K562 (cell line): ENCODE measurements at regions not wholly inside any gene's neighbourhood (a gene's known extent, or its start where the extent isn't known, plus 50 kb on each side); places are given as distances from the start of the nearest gene placed in this dataset.
"Not testable (repeated sequence)": the region's sequence is repeated elsewhere in the genome, so short reads cannot be mapped to it uniquely, and the experiment has no call there.

ENCODE experiments used
- CEBPB ChIP-seq: fragments of 450-650 bp; IDR thresholded peaks from 2 replicates; pipeline ENCODE4 v1.6.1; 2016; ENCODE audit warnings: missing genetic modification characterization, missing compliant biosample characterization
- CHD4 ChIP-seq: fragments of 200-600 bp; sonication (generic); IDR thresholded peaks from 3 replicates; pipeline ENCODE4 v1.6.1; 2012; ENCODE audit warnings: low read depth, mild to moderate bottlenecking, mixed read lengths, low read length, inconsistent platforms; ENCODE audit not compliant: insufficient read depth, insufficient replicate concordance, poor library complexity, severe bottlenecking
- EZH2 ChIP-seq: IDR thresholded peaks from 2 replicates; pipeline ENCODE4 v1.6.1; 2012; ENCODE audit warnings: low read depth, mild to moderate bottlenecking, inconsistent platforms, low read length, borderline replicate concordance
- MAFG ChIP-seq: fragments of 450-650 bp; conservative IDR thresholded peaks from 2 replicates; pipeline ENCODE4 v1.6.1; 2016; ENCODE audit warnings: missing genetic modification characterization, missing compliant biosample characterization
- PRDM10 ChIP-seq: fragments of 450-650 bp; IDR thresholded peaks from 2 replicates; pipeline ENCODE4 v1.6.1; 2018; ENCODE audit not compliant: partially characterized antibody
- ZNF384 ChIP-seq: IDR thresholded peaks from 2 replicates; pipeline ENCODE4 v1.6.1; 2012; ENCODE audit warnings: low read depth, low read length, improper control_type of control experiment
- TF ChIP-seq, protein P1 (sequence below), 3 experiments: IDR thresholded peaks in 2 of 3; conservative IDR thresholded peaks in 1 of 3; 2 replicates each; pipeline ENCODE4 v1.5.1; 2011 to 2012; ENCODE audit warnings: low read length in 3 of 3, mild to moderate bottlenecking in 3 of 3, control low read depth in 2 of 3, improper control_type of control experiment in 1 of 3, inconsistent platforms in 1 of 3, low read depth in 1 of 3, mixed read lengths in 1 of 3, moderate library complexity in 1 of 3; ENCODE audit not compliant: insufficient read depth in 2 of 3
- TF ChIP-seq, protein P2 (sequence below), 2 experiments: IDR thresholded peaks; 2 replicates each; pipeline ENCODE4 v1.6.1; 2012; ENCODE audit warnings: improper control_type of control experiment in 2 of 2, low read depth in 2 of 2, low read length in 2 of 2, borderline replicate concordance in 1 of 2

GRCh38 chr2:87611956-87612355, 135.9 kb upstream of the PLGLB2 start:
- TF ChIP-seq EZH2, CEBPB, CHD4, MAFG, PRDM10, ZNF384: not testable (repeated sequence)
- TF ChIP-seq, protein P1, sequence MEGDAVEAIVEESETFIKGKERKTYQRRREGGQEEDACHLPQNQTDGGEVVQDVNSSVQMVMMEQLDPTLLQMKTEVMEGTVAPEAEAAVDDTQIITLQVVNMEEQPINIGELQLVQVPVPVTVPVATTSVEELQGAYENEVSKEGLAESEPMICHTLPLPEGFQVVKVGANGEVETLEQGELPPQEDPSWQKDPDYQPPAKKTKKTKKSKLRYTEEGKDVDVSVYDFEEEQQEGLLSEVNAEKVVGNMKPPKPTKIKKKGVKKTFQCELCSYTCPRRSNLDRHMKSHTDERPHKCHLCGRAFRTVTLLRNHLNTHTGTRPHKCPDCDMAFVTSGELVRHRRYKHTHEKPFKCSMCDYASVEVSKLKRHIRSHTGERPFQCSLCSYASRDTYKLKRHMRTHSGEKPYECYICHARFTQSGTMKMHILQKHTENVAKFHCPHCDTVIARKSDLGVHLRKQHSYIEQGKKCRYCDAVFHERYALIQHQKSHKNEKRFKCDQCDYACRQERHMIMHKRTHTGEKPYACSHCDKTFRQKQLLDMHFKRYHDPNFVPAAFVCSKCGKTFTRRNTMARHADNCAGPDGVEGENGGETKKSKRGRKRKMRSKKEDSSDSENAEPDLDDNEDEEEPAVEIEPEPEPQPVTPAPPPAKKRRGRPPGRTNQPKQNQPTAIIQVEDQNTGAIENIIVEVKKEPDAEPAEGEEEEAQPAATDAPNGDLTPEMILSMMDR (IDR thresholded peaks at IDR 0.05 in 2 of 3, conservative IDR thresholded peaks at IDR 0.05 in 1 of 3; ENCODE audit: insufficient read depth in 2 of 3, low read depth in 1 of 3, low read length in 3 of 3): not testable (repeated sequence)
- TF ChIP-seq, protein P2, sequence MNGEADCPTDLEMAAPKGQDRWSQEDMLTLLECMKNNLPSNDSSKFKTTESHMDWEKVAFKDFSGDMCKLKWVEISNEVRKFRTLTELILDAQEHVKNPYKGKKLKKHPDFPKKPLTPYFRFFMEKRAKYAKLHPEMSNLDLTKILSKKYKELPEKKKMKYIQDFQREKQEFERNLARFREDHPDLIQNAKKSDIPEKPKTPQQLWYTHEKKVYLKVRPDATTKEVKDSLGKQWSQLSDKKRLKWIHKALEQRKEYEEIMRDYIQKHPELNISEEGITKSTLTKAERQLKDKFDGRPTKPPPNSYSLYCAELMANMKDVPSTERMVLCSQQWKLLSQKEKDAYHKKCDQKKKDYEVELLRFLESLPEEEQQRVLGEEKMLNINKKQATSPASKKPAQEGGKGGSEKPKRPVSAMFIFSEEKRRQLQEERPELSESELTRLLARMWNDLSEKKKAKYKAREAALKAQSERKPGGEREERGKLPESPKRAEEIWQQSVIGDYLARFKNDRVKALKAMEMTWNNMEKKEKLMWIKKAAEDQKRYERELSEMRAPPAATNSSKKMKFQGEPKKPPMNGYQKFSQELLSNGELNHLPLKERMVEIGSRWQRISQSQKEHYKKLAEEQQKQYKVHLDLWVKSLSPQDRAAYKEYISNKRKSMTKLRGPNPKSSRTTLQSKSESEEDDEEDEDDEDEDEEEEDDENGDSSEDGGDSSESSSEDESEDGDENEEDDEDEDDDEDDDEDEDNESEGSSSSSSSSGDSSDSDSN (IDR thresholded peaks at IDR 0.05; ENCODE audit: borderline replicate concordance in 1 of 2, low read depth in 2 of 2, low read length in 2 of 2): not testable (repeated sequence)
